PFSK-1 (cell line): ENCODE measurements at regions not wholly inside any gene's neighbourhood (a gene's known extent, or its start where the extent isn't known, plus 50 kb on each side); places are given as distances from the start of the nearest gene placed in this dataset.

Source experiments
- FOXP2 ChIP-seq: optimal IDR thresholded peaks from 2 replicates; pipeline ENCODE3; 2011; ENCODE audit warnings: borderline replicate concordance, control low read depth, inconsistent platforms; ENCODE audit not compliant: insufficient read depth; ENCODE audit errors: extremely low read length, extremely low read depth
- POLR2AphosphoS5 ChIP-seq: IDR thresholded peaks from 2 replicates; pipeline ENCODE4 v1.6.1; 2012; ENCODE audit warnings: low read depth, mild to moderate bottlenecking, control low read depth, low read length, moderate library complexity
- REST ChIP-seq, 2 experiments: IDR thresholded peaks; 2 replicates each; pipeline versions ENCODE4 v1.6.1 to v1.8.0; 2011 to 2012; ENCODE audit warnings: low read depth in 2 of 2, low read length in 2 of 2, control low read depth in 1 of 2, inconsistent platforms in 1 of 2, mild to moderate bottlenecking in 1 of 2, moderate library complexity in 1 of 2; ENCODE audit not compliant: insufficient read depth in 1 of 2
- SIN3A ChIP-seq: IDR thresholded peaks from 2 replicates; pipeline ENCODE4 v1.6.1; 2012; ENCODE audit warnings: mild to moderate bottlenecking, low read length, moderate library complexity, borderline replicate concordance; ENCODE audit not compliant: insufficient read depth
- TAF1 ChIP-seq: IDR thresholded peaks from 2 replicates; pipeline ENCODE4 v1.6.1; 2012; ENCODE audit warnings: low read length, control low read depth, borderline replicate concordance; ENCODE audit not compliant: insufficient read depth

DNA sequence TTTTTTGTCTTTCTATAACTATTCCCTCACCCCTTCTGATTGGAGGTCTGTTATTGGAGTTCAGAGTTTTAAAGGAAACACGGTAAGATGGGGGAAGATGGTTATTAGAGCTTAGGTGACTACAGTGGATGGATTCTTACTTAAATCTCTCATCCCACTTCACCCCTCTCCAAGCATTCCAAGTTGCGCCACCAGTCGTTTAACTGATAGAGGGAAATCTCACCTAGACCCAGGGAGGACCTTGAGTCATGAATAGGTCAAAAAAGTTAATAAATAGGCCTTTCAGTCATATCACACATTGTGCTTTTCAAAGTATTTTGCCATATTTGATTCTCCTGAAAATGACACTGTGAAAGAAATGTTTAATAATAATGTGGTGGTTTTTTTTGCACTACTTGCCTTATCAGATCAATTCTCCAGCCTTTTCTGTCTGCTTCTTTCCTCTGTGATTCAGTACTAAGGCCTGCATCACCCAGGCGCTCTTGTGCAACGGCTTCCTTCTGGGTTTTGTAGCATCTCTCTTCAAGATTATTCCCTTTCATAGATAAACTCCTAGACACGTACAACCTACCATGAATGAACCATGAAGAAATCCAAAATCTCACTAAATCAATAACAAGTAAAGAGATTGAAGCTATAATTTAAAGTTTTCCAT is 100.4 kb upstream of the TGFBR2 start:
- TF ChIP-seq TAF1 (no peak), REST (IDR thresholded peaks at IDR 0.05; ENCODE audit: insufficient read depth in 1 of 2, low read depth in 2 of 2, low read length in 2 of 2) (no peak), FOXP2 (no peak), SIN3A (no peak), POLR2AphosphoS5 (no peak)

DNA sequence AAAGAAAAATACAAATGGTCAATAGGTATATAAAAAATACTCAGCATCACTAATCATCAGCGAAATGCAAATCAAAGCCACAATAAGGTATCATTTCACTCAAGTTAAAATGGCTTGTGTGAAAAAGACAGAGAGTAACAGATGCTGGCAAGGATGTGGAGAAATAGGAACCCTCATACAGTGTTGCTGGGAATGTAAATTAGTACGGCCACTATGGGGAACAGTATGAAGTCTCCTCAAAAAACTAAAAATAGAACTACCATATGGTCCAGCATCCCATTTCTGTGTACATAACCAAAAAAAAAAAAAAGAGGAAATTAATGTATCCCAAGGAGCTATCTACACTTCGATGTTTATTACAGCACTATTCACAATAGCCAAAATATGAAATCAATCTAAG is 98.1 kb upstream of the TGFBR2 start:
- TF ChIP-seq FOXP2, result no peak
- no peak for TF ChIP-seq REST (IDR thresholded peaks at IDR 0.05; ENCODE audit: insufficient read depth in 1 of 2, low read depth in 2 of 2, low read length in 2 of 2)
- TF ChIP-seq POLR2AphosphoS5, result no peak
- no peak for TF ChIP-seq TAF1
- no peak for TF ChIP-seq SIN3A

GRCh38 chr3:30510596-30510995 is 95.8 kb upstream of the TGFBR2 start:
- TF ChIP-seq POLR2AphosphoS5, result no peak
- TF ChIP-seq TAF1, result no peak
- TF ChIP-seq FOXP2, result no peak
- no peak for TF ChIP-seq REST (IDR thresholded peaks at IDR 0.05; ENCODE audit: insufficient read depth in 1 of 2, low read depth in 2 of 2, low read length in 2 of 2)
- no peak for TF ChIP-seq SIN3A

DNA sequence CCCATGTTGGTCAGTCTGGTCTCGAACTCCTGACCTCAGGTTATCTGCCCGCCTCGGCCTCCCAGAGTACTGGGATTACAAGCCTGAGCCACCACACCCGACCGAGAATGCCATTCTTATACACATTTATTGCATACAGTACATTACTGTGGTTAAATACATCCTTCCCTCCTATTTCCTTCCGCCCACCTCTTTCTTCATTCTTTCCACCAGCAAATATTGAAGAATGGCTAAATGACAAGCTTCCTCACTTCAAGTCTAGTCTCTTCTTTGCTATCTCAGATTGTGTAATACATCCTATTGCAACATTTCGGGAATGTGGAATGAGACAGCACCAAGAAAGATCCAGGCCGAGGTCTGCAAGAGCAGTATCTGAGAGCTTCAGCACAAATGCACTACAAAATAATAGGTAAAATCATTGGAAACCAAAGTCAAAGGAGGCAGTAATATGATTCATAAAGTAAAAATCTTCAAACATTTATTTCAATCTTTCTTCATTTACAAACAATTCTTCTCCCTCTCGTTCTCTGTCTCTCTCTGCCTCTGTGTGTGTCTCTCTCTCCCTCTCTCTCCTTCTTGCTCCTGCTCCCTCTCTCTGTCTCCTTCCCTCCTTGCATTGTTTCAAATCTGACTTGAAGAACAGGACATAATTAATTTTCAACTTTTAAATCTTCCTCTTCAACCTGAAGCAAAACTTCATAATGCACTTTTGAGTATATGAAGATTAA is 94.7 kb upstream of the TGFBR2 start:
- TF ChIP-seq REST (IDR thresholded peaks at IDR 0.05; ENCODE audit: insufficient read depth in 1 of 2, low read depth in 2 of 2, low read length in 2 of 2) (no peak), POLR2AphosphoS5 (no peak), SIN3A (no peak), FOXP2 (no peak)
